ENCODE measurements at regions not wholly inside any gene's neighbourhood (a gene's known extent, or its start where the extent isn't known, plus 50 kb on each side); places are given as distances from the start of the nearest gene placed in this dataset.

DNA sequence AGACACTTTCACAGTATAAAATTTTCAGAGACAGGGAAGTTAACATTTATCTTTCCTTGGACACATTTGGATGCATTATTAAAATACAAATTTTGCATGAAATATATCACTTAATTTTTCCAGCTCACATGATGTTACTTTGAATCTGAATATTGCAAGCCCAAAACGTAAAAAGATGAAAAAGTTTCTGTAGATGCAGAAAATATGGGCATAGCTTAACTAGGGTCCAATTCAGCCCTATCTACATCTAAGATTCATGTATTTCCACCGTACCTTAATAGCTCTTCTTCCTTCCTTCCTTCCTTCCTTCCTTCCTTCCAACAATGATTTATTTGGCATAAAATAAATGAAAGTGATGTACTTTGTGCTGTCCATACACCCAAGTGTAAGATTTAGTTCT is 1084.6 kb upstream of the TMEFF2 start:
- TF ChIP-seq, protein P1, sequence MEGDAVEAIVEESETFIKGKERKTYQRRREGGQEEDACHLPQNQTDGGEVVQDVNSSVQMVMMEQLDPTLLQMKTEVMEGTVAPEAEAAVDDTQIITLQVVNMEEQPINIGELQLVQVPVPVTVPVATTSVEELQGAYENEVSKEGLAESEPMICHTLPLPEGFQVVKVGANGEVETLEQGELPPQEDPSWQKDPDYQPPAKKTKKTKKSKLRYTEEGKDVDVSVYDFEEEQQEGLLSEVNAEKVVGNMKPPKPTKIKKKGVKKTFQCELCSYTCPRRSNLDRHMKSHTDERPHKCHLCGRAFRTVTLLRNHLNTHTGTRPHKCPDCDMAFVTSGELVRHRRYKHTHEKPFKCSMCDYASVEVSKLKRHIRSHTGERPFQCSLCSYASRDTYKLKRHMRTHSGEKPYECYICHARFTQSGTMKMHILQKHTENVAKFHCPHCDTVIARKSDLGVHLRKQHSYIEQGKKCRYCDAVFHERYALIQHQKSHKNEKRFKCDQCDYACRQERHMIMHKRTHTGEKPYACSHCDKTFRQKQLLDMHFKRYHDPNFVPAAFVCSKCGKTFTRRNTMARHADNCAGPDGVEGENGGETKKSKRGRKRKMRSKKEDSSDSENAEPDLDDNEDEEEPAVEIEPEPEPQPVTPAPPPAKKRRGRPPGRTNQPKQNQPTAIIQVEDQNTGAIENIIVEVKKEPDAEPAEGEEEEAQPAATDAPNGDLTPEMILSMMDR (IDR thresholded peaks at IDR 0.05 in 4 of 5, conservative IDR thresholded peaks at IDR 0.05 in 1 of 5), result no peak
- TF ChIP-seq POLR2A (IDR thresholded peaks at IDR 0.05), result no peak
